SJCRH30 (cell line): ENCODE measurements at regions not wholly inside any gene's neighbourhood (a gene's known extent, or its start where the extent isn't known, plus 50 kb on each side); places are given as distances from the start of the nearest gene placed in this dataset.
"Not testable (repeated sequence)": the region's sequence is repeated elsewhere in the genome, so short reads cannot be mapped to it uniquely, and the experiment has no call there.

Experiments
- DNase-seq, 2 experiments: peaks; one replicate each; pipeline ENCODE4 v3.0.0-alpha.2; 2015 to 2020
- H3K27ac ChIP-seq: fragments of 250-450 bp; sonication (Bioruptor Pico); 2 replicates; pipeline ENCODE4 v1.5.1; 2020; ENCODE audit warnings: mild to moderate bottlenecking, moderate library complexity
- H3K27me3 ChIP-seq: fragments of 250-450 bp; sonication (Bioruptor Pico); 2 replicates; pipeline ENCODE4 v1.5.1; 2020; ENCODE audit warnings: mild to moderate bottlenecking, moderate library complexity
- H3K36me3 ChIP-seq: fragments of 250-450 bp; sonication (Bioruptor Pico); 2 replicates; pipeline ENCODE4 v1.5.1; 2020; ENCODE audit warnings: mild to moderate bottlenecking, moderate library complexity
- H3K4me1 ChIP-seq: fragments of 250-450 bp; sonication (Bioruptor Pico); 2 replicates; pipeline ENCODE4 v1.5.1; 2020; ENCODE audit warnings: mild to moderate bottlenecking, moderate library complexity
- H3K4me3 ChIP-seq: fragments of 250-450 bp; sonication (Bioruptor Pico); 2 replicates; pipeline ENCODE4 v1.5.1; 2020; ENCODE audit warnings: mild to moderate bottlenecking, moderate library complexity
- H3K9me3 ChIP-seq: fragments of 250-450 bp; sonication (Bioruptor Pico); replicated peaks from 2 replicates; pipeline ENCODE4 v1.5.1; 2020; ENCODE audit warnings: mild to moderate bottlenecking, moderate library complexity

- no peaks in the 10 kb centered on the region for H3K27me3 ChIP-seq
- no peaks in the 10 kb centered on the region for H3K4me1 ChIP-seq
- H3K27ac ChIP-seq = no peak overlapping the region
- no peaks in the 10 kb centered on the region for H3K36me3 ChIP-seq
- no peaks in the 10 kb centered on the region for H3K9me3 ChIP-seq
- no peak for DNase-seq
- no peak overlapping the region for H3K4me3 ChIP-seq
Measured at GRCh38 chr2:144645083-144645778, 125.3 kb upstream of the ZEB2 start.

- no peak overlapping the region for H3K4me3 ChIP-seq
- H3K4me1 ChIP-seq = no peaks in the 10 kb centered on the region
- no peak overlapping the region for H3K27ac ChIP-seq
- no peaks in the 10 kb centered on the region for H3K36me3 ChIP-seq
- H3K9me3 ChIP-seq = no peaks in the 10 kb centered on the region
- DNase-seq = no peak
- H3K27me3 ChIP-seq = no peaks in the 10 kb centered on the region
Measured at GRCh38 chr2:144644549-144644948, 124.6 kb upstream of the ZEB2 start.

GRCh38 chr2:144643537-144644336, 123.8 kb upstream of the ZEB2 start:
- DNase-seq = no peak
- Histone ChIP-seq H3K4me3 (no peak overlapping the region), H3K27ac (no peak overlapping the region), H3K27me3 (no peaks in the 10 kb centered on the region), H3K36me3 (no peaks in the 10 kb centered on the region), H3K4me1 (no peaks in the 10 kb centered on the region), H3K9me3 (no peaks in the 10 kb centered on the region)

GRCh38 chr2:144642856-144643255, 122.9 kb upstream of the ZEB2 start:
- H3K27ac ChIP-seq = no peak overlapping the region

GRCh38 chr2:144642131-144642530, 122.2 kb upstream of the ZEB2 start:
- no peak for DNase-seq
- no peaks in the 10 kb centered on the region for H3K36me3 ChIP-seq
- no peak overlapping the region for H3K27ac ChIP-seq
- no peaks in the 10 kb centered on the region for H3K4me1 ChIP-seq
- H3K4me3 ChIP-seq = no peak overlapping the region
- H3K9me3 ChIP-seq = no peaks in the 10 kb centered on the region
- H3K27me3 ChIP-seq = no peaks in the 10 kb centered on the region

More at GRCh38 chr2:144642856-144643255, 122.9 kb upstream of the ZEB2 start:
- Histone ChIP-seq H3K4me1 (no peaks in the 10 kb centered on the region), H3K27me3 (no peaks in the 10 kb centered on the region), H3K36me3 (no peaks in the 10 kb centered on the region), H3K4me3 (no peak overlapping the region), H3K9me3 (no peaks in the 10 kb centered on the region)
- no peak for DNase-seq

- H3K4me1 ChIP-seq, H3K27ac ChIP-seq, H3K9me3 ChIP-seq, H3K4me3 ChIP-seq, DNase-seq, H3K36me3 ChIP-seq, H3K27me3 ChIP-seq: not testable (repeated sequence)
Measured at GRCh38 chr2:144638250-144638649, 118.3 kb upstream of the ZEB2 start.

GRCh38 chr2:144636860-144637259, 116.9 kb upstream of the ZEB2 start:
- H3K27ac ChIP-seq, DNase-seq, H3K4me3 ChIP-seq, H3K36me3 ChIP-seq, H3K4me1 ChIP-seq, H3K27me3 ChIP-seq, H3K9me3 ChIP-seq: not testable (repeated sequence)

- Histone ChIP-seq H3K27me3 (no peaks in the 10 kb centered on the region), H3K4me1 (no peaks in the 10 kb centered on the region), H3K36me3 (no peaks in the 10 kb centered on the region), H3K27ac (no peak overlapping the region), H3K4me3 (no peak overlapping the region), H3K9me3 (no peaks in the 10 kb centered on the region)
- no peak for DNase-seq
Measured at GRCh38 chr2:144632809-144633208, 112.9 kb upstream of the ZEB2 start.

GRCh38 chr2:144631636-144632035, 111.7 kb upstream of the ZEB2 start:
- Histone ChIP-seq H3K4me3 (no peak overlapping the region), H3K27me3 (no peaks in the 10 kb centered on the region), H3K27ac (no peak overlapping the region), H3K4me1 (no peaks in the 10 kb centered on the region), H3K36me3 (no peaks in the 10 kb centered on the region), H3K9me3 (no peaks in the 10 kb centered on the region)
- DNase-seq = no peak

- Histone ChIP-seq H3K27ac (no peak overlapping the region), H3K27me3 (no peaks in the 10 kb centered on the region), H3K4me1 (no peaks in the 10 kb centered on the region), H3K36me3 (no peaks in the 10 kb centered on the region), H3K9me3 (no peaks in the 10 kb centered on the region), H3K4me3 (no peak overlapping the region)
- DNase-seq = no peak
Measured at GRCh38 chr2:144630459-144631215, 110.7 kb upstream of the ZEB2 start.

GRCh38 chr2:144629935-144630334, 110.0 kb upstream of the ZEB2 start:
- H3K4me1 ChIP-seq = no peaks in the 10 kb centered on the region
- H3K9me3 ChIP-seq = no peaks in the 10 kb centered on the region
- H3K27me3 ChIP-seq = no peaks in the 10 kb centered on the region
- DNase-seq = no peak
- no peak overlapping the region for H3K27ac ChIP-seq
- H3K4me3 ChIP-seq = no peak overlapping the region
- H3K36me3 ChIP-seq = no peaks in the 10 kb centered on the region

- DNase-seq = no peak
- Histone ChIP-seq H3K4me3 (no peak overlapping the region), H3K27ac (no peak overlapping the region), H3K36me3 (no peaks in the 10 kb centered on the region), H3K4me1 (no peaks in the 10 kb centered on the region), H3K9me3 (no peaks in the 10 kb centered on the region), H3K27me3 (no peaks in the 10 kb centered on the region)
Measured at GRCh38 chr2:144628566-144628965, 108.6 kb upstream of the ZEB2 start.

- H3K36me3 ChIP-seq = no peaks in the 10 kb centered on the region
- no peaks in the 10 kb centered on the region for H3K4me1 ChIP-seq
- DNase-seq = no peak
- H3K9me3 ChIP-seq = no peaks in the 10 kb centered on the region
- no peaks in the 10 kb centered on the region for H3K27me3 ChIP-seq
- H3K4me3 ChIP-seq = no peak overlapping the region
- H3K27ac ChIP-seq = no peak overlapping the region
Measured at GRCh38 chr2:144625626-144626025, 105.7 kb upstream of the ZEB2 start.

GRCh38 chr2:144625226-144625625, 105.3 kb upstream of the ZEB2 start:
- no peak overlapping the region for H3K27ac ChIP-seq
- DNase-seq = no peak
- H3K4me1 ChIP-seq = no peaks in the 10 kb centered on the region
- H3K36me3 ChIP-seq = no peaks in the 10 kb centered on the region
- no peak overlapping the region for H3K4me3 ChIP-seq
- no peaks in the 10 kb centered on the region for H3K9me3 ChIP-seq
- H3K27me3 ChIP-seq = no peaks in the 10 kb centered on the region

- Histone ChIP-seq H3K27me3 (no peaks in the 10 kb centered on the region), H3K4me1 (no peaks in the 10 kb centered on the region), H3K9me3 (no peaks in the 10 kb centered on the region), H3K36me3 (no peaks in the 10 kb centered on the region), H3K4me3 (no peak overlapping the region), H3K27ac (no peak overlapping the region)
- no peak for DNase-seq
Measured at GRCh38 chr2:144624451-144624850, 104.5 kb upstream of the ZEB2 start.
